ENCODE measurements at regions not wholly inside any gene's neighbourhood (a gene's known extent, or its start where the extent isn't known, plus 50 kb on each side); places are given as distances from the start of the nearest gene placed in this dataset.

- no peak overlapping the region for H2AFZ ChIP-seq (ENCODE audit: low read length)
- H3K14ac ChIP-seq (ENCODE audit: insufficient read length), result no peak overlapping the region
- 93% methylated on average over 2 of the region's 2 CpGs; no CpG with 5 or more reads in 1 of the 2 experiments for whole genome bisulfite sequencing, 2 experiments (ENCODE audit: extremely low coverage in 1 of 2, insufficient coverage in 1 of 2, insufficient read length in 1 of 2, insufficient replicate concordance in 2 of 2, low coverage in 1 of 2, low lambda C conversion rate in 2 of 2, missing lambda C conversion rate in 1 of 2)
- TF ChIP-seq SIRT6 (IDR thresholded peaks at IDR 0.05; ENCODE audit: low read length) (no peak), SRF (IDR thresholded peaks at IDR 0.05; ENCODE audit: low read depth, low read length) (no peak), RXRA (IDR thresholded peaks at IDR 0.05; ENCODE audit: insufficient read depth, low read depth, low read length) (no peak), SP4 (IDR thresholded peaks at IDR 0.05; ENCODE audit: low read length) (no peak), CHD1 (IDR thresholded peaks at IDR 0.05; ENCODE audit: low read depth, low read length) (no peak), CTCF (IDR thresholded peaks at IDR 0.05; ENCODE audit: control extremely low read depth in 1 of 3, insufficient read depth in 1 of 3, low read depth in 1 of 3, low read length in 3 of 3) (no peak), BRCA1 (IDR thresholded peaks at IDR 0.05; ENCODE audit: low read depth, low read length) (no peak), KDM1A (IDR thresholded peaks at IDR 0.05; ENCODE audit: borderline replicate concordance, low read length) (no peak), EP300 (IDR thresholded peaks at IDR 0.05; ENCODE audit: borderline replicate concordance in 1 of 2, low read depth in 2 of 2, low read length in 2 of 2) (no peak), PHF8 (conservative IDR thresholded peaks at IDR 0.05; ENCODE audit: low read depth, low read length) (no peak), SUZ12 (IDR thresholded peaks at IDR 0.05; ENCODE audit: low read length) (no peak), CBX8 (IDR thresholded peaks at IDR 0.05; ENCODE audit: borderline replicate concordance, low read depth, low read length) (no peak), SP2 (IDR thresholded peaks at IDR 0.05; ENCODE audit: low read length) (no peak)
Measured at GRCh38 chr7:55285665-55286064, 79.5 kb upstream of the LANCL2 start.

More at GRCh38 chr7:55285665-55286064, 79.5 kb upstream of the LANCL2 start:
- Histone ChIP-seq H3K4me1 (replicated peaks in 1 of 4; ENCODE audit: control insufficient read depth in 3 of 4, insufficient read depth in 4 of 4, low read length in 3 of 4) (no peaks in the 10 kb centered on the region), H4K5ac (ENCODE audit: insufficient read length, low read depth, low read length) (no peak overlapping the region), H4K8ac (ENCODE audit: extremely low read depth, insufficient read depth, low read length) (no peak overlapping the region), H2BK5ac (ENCODE audit: low read depth, low read length) (no peak overlapping the region), H3K4me3 (ENCODE audit: extremely low read depth in 1 of 4, insufficient read depth in 2 of 4, low read depth in 3 of 4, low read length in 4 of 4) (no peak overlapping the region), H2AK5ac (ENCODE audit: low read depth, low read length) (no peak overlapping the region), H2BK12ac (ENCODE audit: low read depth, low read length) (no peak overlapping the region), H3K36me3 (ENCODE audit: control insufficient read depth in 2 of 4, insufficient read depth in 4 of 4, low read length in 3 of 4) (no peaks in the 10 kb centered on the region), H3K9ac (replicated peaks in 1 of 4; ENCODE audit: extremely low read depth in 1 of 4, low read depth in 3 of 4, low read length in 3 of 4) (no peak overlapping the region), H4K20me1 (replicated peaks in 1 of 2; ENCODE audit: control insufficient read depth in 1 of 2, insufficient read depth in 2 of 2, low read length in 2 of 2) (no peaks in the 10 kb centered on the region), H3K27ac (ENCODE audit: low read depth, low read length) (no peak overlapping the region), H3K4me2 (ENCODE audit: insufficient read depth in 1 of 2, low read depth in 2 of 2, low read length in 2 of 2) (no peak overlapping the region), H2BK20ac (ENCODE audit: low read length) (no peak overlapping the region), H3K23me2 (ENCODE audit: low read depth, low read length) (no peaks in the 10 kb centered on the region), H3K79me2 (ENCODE audit: control insufficient read depth in 1 of 2, insufficient read depth in 2 of 2, low read length in 2 of 2) (no peaks in the 10 kb centered on the region), H2BK15ac (ENCODE audit: low read length) (no peak overlapping the region), H4K91ac (replicated peaks; ENCODE audit: insufficient read length, low read length) (no peak overlapping the region), H3K18ac (ENCODE audit: extremely low read depth, low read length) (no peak overlapping the region), H3K27me3 (replicated peaks in 1 of 4; ENCODE audit: control insufficient read depth in 3 of 4, extremely low read depth in 1 of 4, insufficient read depth in 3 of 4, low read length in 3 of 4) (no peaks in the 10 kb centered on the region), H3K4ac (replicated peaks; ENCODE audit: insufficient read length, low read depth, low read length) (no peak overlapping the region), H3K56ac (replicated peaks; ENCODE audit: insufficient read length, low read depth, low read length) (no peak overlapping the region), H2BK120ac (replicated peaks; ENCODE audit: low read depth, low read length) (no peak overlapping the region), H3K23ac (ENCODE audit: insufficient read length) (no peak overlapping the region), H3K79me1 (ENCODE audit: low read depth, low read length) (no peaks in the 10 kb centered on the region), H3K9me3 (ENCODE audit: insufficient read depth in 2 of 2, low read depth in 1 of 2, low read length in 1 of 2) (no peaks in the 10 kb centered on the region)
- CTCF ChIA-PET (ENCODE audit: partially characterized antibody), result interaction anchor here (1.7 kb wide), 1 partner anchor 31 kb away, joined by 3 read pairs; no protein-coding TSS in a partner anchor
- POLR2A ChIA-PET (ENCODE audit: partially characterized antibody), result no interaction called here
- DNase-seq (ENCODE audit: low read depth in 1 of 2, low spot score in 2 of 2) (no peak), FAIRE-seq (no peak)

Measured in H1 (cell line).